ENCODE measurements at regions not wholly inside any gene's neighbourhood (a gene's known extent, or its start where the extent isn't known, plus 50 kb on each side); places are given as distances from the start of the nearest gene placed in this dataset.

- no peak for DNase-seq
Observed at GRCh38 chr2:219772103-219772635, 144.7 kb downstream of the SLC4A3 start.

- no peak for DNase-seq
Observed at GRCh38 chr2:219772697-219773096, 145.3 kb downstream of the SLC4A3 start.

GRCh38 chr2:219775506-219775905 lies 148.1 kb downstream of the SLC4A3 start:
- no peak for DNase-seq

GRCh38 chr2:219777388-219777787 lies 150.0 kb downstream of the SLC4A3 start:
- DNase-seq = no peak

GRCh38 chr2:219778189-219778588 lies 150.8 kb downstream of the SLC4A3 start:
- DNase-seq = no peak

GRCh38 chr2:219782737-219783348 lies 155.4 kb downstream of the SLC4A3 start:
- no peak for DNase-seq

- DNase-seq = no peak
Observed at GRCh38 chr2:219783359-219783975, 156.0 kb downstream of the SLC4A3 start.

GRCh38 chr2:219784178-219784577 lies 156.7 kb downstream of the SLC4A3 start:
- DNase-seq = no peak

- no peak for DNase-seq
Observed at GRCh38 chr2:219789476-219789875, 162.0 kb downstream of the SLC4A3 start.

GRCh38 chr2:219792446-219792845 lies 165.0 kb downstream of the SLC4A3 start:
- DNase-seq = no peak

- DNase-seq = no peak
Observed at GRCh38 chr2:219798430-219798829, 171.0 kb downstream of the SLC4A3 start.

GRCh38 chr2:219803294-219803693 lies 175.9 kb downstream of the SLC4A3 start:
- peak; percentile 26 for DNase-seq

GRCh38 chr2:219810895-219811294 lies 183.5 kb downstream of the SLC4A3 start:
- no peak for DNase-seq

- no peak for DNase-seq
Observed at GRCh38 chr2:219812672-219813071, 185.2 kb downstream of the SLC4A3 start.

GRCh38 chr2:219820767-219821166 lies 193.3 kb downstream of the SLC4A3 start:
- no peak for DNase-seq

- DNase-seq = no peak
Observed at GRCh38 chr2:219823574-219823973, 196.1 kb downstream of the SLC4A3 start.

- DNase-seq = no peak
Observed at GRCh38 chr2:219824996-219825395, 197.6 kb downstream of the SLC4A3 start.

GRCh38 chr2:219828127-219828526 lies 200.7 kb downstream of the SLC4A3 start:
- no peak for DNase-seq

GRCh38 chr2:219829667-219830352 lies 202.4 kb downstream of the SLC4A3 start:
- DNase-seq = no peak

- no peak for DNase-seq
Observed at GRCh38 chr2:219830353-219830738, 202.9 kb downstream of the SLC4A3 start.

GRCh38 chr2:219831957-219832356 lies 204.5 kb downstream of the SLC4A3 start:
- no peak for DNase-seq

- no peak for DNase-seq
Observed at GRCh38 chr2:219832904-219833303, 205.5 kb downstream of the SLC4A3 start.

- no peak for DNase-seq
Observed at GRCh38 chr2:219835493-219835892, 208.1 kb downstream of the SLC4A3 start.

GRCh38 chr2:219836647-219837177 lies 209.3 kb downstream of the SLC4A3 start:
- no peak for DNase-seq

All from HCEC 1CT (cell line).